Prostate gland (tissue), 2 donors: ENCODE measurements at regions not wholly inside any gene's neighbourhood (a gene's known extent, or its start where the extent isn't known, plus 50 kb on each side); places are given as distances from the start of the nearest gene placed in this dataset.

Experiments used
- CTCF ChIP-seq, 4 experiments: fragments of 200-600 bp in 2 of 4; fragments of 450-650 bp in 2 of 4; sonication (generic) in 2 of 4; IDR thresholded peaks; 1 replicate in 3 of 4; 2 replicates in 1 of 4; pipeline ENCODE4 v1.5.1; 2016 to 2019; ENCODE audit warnings: antibody characterized with exemption in 4 of 4, mild to moderate bottlenecking in 2 of 4, moderate library complexity in 2 of 4
- POLR2A ChIP-seq: fragments of 450-650 bp; IDR thresholded peaks from one replicate; pipeline ENCODE4 v1.6.1; 2016; ENCODE audit warnings: antibody characterized with exemption, mild to moderate bottlenecking
- POLR2AphosphoS5 ChIP-seq: sonication (generic); formaldehyde crosslinking; IDR thresholded peaks from one replicate; pipeline ENCODE4 v1.6.1; 2017; ENCODE audit warnings: antibody characterized with exemption

GRCh38 chr3:177374323-177374722 is 177.0 kb upstream of the TBL1XR1 start:
- TF ChIP-seq POLR2A (no peak), CTCF (IDR thresholded peaks at IDR 0.05) (no peak), POLR2AphosphoS5 (no peak)
